ENCODE measurements at regions not wholly inside any gene's neighbourhood (a gene's known extent, or its start where the extent isn't known, plus 50 kb on each side); places are given as distances from the start of the nearest gene placed in this dataset.

DNA sequence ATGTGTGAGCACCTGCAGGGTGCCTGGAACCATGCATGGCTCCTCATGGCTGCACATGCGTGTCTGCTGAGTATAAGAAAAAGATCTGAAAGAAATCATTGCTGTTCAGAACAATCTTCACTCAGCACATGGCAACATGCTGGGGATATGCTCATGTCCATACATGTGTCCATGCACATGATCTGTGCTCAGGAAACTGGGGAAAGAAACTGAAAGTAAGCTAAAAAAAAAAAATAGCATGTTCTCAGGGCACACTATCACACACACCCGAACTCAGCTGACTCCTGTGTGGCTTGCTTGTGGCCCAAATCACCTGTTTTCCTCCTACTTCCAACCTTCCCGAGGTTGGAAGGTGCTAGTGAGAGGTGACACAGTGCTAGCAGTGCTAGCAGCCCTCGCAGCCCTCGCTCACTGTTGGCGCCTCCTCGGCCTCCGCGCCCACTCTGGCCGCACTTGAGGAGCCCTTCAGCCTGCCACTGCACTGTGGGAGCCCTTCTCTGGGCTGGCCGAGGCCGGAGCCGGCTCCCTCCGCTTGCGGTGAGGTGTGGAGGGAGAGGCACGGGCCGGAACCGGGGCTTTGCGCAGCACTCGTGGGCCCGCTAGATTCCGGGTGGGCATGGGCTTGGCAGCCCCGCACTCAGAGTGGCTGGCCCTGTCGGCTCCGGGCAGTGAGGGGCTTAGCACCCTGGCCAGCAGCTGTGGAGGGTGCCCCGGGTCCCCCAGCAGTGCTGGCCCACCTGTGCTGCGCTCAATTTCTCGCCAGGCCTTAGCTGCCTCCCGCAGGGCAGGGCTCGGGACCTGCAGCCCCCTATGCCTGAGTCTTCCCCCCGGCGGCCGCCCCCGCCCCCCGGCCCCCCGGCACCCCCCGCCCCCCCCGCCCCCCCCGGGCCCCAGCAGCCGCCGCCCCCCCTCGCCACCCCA is 76.0 kb downstream of the GADD45G start:
- TF ChIP-seq, protein P1, sequence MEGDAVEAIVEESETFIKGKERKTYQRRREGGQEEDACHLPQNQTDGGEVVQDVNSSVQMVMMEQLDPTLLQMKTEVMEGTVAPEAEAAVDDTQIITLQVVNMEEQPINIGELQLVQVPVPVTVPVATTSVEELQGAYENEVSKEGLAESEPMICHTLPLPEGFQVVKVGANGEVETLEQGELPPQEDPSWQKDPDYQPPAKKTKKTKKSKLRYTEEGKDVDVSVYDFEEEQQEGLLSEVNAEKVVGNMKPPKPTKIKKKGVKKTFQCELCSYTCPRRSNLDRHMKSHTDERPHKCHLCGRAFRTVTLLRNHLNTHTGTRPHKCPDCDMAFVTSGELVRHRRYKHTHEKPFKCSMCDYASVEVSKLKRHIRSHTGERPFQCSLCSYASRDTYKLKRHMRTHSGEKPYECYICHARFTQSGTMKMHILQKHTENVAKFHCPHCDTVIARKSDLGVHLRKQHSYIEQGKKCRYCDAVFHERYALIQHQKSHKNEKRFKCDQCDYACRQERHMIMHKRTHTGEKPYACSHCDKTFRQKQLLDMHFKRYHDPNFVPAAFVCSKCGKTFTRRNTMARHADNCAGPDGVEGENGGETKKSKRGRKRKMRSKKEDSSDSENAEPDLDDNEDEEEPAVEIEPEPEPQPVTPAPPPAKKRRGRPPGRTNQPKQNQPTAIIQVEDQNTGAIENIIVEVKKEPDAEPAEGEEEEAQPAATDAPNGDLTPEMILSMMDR (conservative IDR thresholded peaks at IDR 0.05; ENCODE audit: low read depth, low read length): no peak
- TF ChIP-seq EZH2 (IDR thresholded peaks at IDR 0.05; ENCODE audit: borderline replicate concordance, low read depth, low read length, poor library complexity, severe bottlenecking): no peak
